ENCODE measurements at regions not wholly inside any gene's neighbourhood (a gene's known extent, or its start where the extent isn't known, plus 50 kb on each side); places are given as distances from the start of the nearest gene placed in this dataset.
"Not testable (repeated sequence)": the region's sequence is repeated elsewhere in the genome, so short reads cannot be mapped to it uniquely, and the experiment has no call there.

- no peak for DNase-seq
Observed at GRCh38 chr1:178642282-178642681, 82.8 kb upstream of the RALGPS2 start.

- no peak for DNase-seq
Observed at GRCh38 chr1:178643349-178643748, 81.7 kb upstream of the RALGPS2 start.

GRCh38 chr1:178643831-178644230 is 81.2 kb upstream of the RALGPS2 start:
- no peak for DNase-seq

GRCh38 chr1:178644308-178645120 is 80.5 kb upstream of the RALGPS2 start:
- peak in 3 of 56 donors; percentile 1 to 27 (median 2) for DNase-seq

- no peak for DNase-seq
Observed at GRCh38 chr1:178645157-178645807, 79.8 kb upstream of the RALGPS2 start.

- DNase-seq = no peak
Observed at GRCh38 chr1:178645808-178646200, 79.2 kb upstream of the RALGPS2 start.

GRCh38 chr1:178646821-178647220 is 78.2 kb upstream of the RALGPS2 start:
- no peak for DNase-seq

GRCh38 chr1:178648151-178648550 is 76.9 kb upstream of the RALGPS2 start:
- DNase-seq = no peak

- DNase-seq = no peak
Observed at GRCh38 chr1:178649582-178650350, 75.3 kb upstream of the RALGPS2 start.

- no peak for DNase-seq
Observed at GRCh38 chr1:178650934-178651511, 74.0 kb upstream of the RALGPS2 start.

- peak in 8 of 56 donors; percentile 6 to 26 (median 14) for DNase-seq
Observed at GRCh38 chr1:178651742-178652141, 73.3 kb upstream of the RALGPS2 start.

- peak in 1 of 56 donors; percentile 6 for DNase-seq
Observed at GRCh38 chr1:178652506-178653490, 72.2 kb upstream of the RALGPS2 start.

GRCh38 chr1:178659789-178660208 is 65.2 kb upstream of the RALGPS2 start:
- no peak for DNase-seq

GRCh38 chr1:178660461-178660860 is 64.6 kb upstream of the RALGPS2 start:
- no peak for DNase-seq

GRCh38 chr1:178664278-178664677 is 60.8 kb upstream of the RALGPS2 start:
- DNase-seq = no peak

GRCh38 chr1:178665579-178665978 is 59.5 kb upstream of the RALGPS2 start:
- no peak for DNase-seq

- DNase-seq = not testable (repeated sequence)
Observed at GRCh38 chr1:178666891-178667290, 58.2 kb upstream of the RALGPS2 start.

- no peak for DNase-seq
Observed at GRCh38 chr1:178672434-178672833, 52.6 kb upstream of the RALGPS2 start.

GRCh38 chr1:178674559-178674958 is 50.5 kb upstream of the RALGPS2 start:
- DNase-seq = not testable (repeated sequence)

All from nucleus accumbens (tissue), 56 donors.